ENCODE measurements at regions not wholly inside any gene's neighbourhood (a gene's known extent, or its start where the extent isn't known, plus 50 kb on each side); places are given as distances from the start of the nearest gene placed in this dataset.
"Not testable (repeated sequence)": the region's sequence is repeated elsewhere in the genome, so short reads cannot be mapped to it uniquely, and the experiment has no call there.

DNA sequence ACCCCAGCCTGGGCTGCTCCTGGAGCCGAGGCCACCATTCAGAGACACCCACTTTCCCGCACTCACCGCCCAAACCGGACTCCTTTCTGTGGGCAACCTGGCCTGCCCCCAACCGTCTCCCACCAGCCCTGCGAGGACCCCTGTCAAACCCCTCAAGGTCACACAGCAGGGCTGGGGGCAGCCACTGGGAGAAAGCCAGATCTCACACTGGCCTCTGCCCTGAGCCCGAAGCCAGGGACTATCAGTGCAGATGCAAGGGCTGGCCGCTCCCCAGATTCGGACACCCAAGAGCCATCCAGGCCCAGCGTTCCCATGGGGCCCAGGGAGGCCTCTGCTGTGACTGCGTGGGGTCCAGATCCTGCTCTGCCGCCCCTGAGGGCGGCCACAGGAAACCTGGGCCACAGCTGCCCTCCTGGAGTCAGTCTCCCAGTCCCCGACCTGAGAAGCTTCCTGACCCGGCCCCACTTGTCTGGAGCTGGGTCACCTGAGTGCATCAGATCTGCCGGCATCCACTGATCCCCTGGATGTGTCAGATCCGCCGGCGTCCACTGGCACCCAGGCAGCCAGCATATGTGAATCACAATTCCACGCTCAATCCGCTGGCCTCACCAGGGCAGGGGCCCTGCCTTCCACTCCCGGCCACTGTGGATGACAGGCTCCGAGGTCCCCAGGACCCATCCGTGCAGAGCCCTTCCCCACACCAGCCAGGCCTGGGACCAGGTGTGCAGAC is 139.7 kb downstream of the BRD1 start:
- TF ChIP-seq, protein P1, sequence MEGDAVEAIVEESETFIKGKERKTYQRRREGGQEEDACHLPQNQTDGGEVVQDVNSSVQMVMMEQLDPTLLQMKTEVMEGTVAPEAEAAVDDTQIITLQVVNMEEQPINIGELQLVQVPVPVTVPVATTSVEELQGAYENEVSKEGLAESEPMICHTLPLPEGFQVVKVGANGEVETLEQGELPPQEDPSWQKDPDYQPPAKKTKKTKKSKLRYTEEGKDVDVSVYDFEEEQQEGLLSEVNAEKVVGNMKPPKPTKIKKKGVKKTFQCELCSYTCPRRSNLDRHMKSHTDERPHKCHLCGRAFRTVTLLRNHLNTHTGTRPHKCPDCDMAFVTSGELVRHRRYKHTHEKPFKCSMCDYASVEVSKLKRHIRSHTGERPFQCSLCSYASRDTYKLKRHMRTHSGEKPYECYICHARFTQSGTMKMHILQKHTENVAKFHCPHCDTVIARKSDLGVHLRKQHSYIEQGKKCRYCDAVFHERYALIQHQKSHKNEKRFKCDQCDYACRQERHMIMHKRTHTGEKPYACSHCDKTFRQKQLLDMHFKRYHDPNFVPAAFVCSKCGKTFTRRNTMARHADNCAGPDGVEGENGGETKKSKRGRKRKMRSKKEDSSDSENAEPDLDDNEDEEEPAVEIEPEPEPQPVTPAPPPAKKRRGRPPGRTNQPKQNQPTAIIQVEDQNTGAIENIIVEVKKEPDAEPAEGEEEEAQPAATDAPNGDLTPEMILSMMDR (IDR thresholded peaks at IDR 0.05; ENCODE audit: control insufficient read depth, insufficient read depth, low read depth, low read length, missing control alignments) = no peak
- DNase-seq (ENCODE audit: low read depth) = no peak
- no peak overlapping the region for H3K4me3 ChIP-seq (ENCODE audit: control insufficient read depth, low read depth, low read length)

DNA sequence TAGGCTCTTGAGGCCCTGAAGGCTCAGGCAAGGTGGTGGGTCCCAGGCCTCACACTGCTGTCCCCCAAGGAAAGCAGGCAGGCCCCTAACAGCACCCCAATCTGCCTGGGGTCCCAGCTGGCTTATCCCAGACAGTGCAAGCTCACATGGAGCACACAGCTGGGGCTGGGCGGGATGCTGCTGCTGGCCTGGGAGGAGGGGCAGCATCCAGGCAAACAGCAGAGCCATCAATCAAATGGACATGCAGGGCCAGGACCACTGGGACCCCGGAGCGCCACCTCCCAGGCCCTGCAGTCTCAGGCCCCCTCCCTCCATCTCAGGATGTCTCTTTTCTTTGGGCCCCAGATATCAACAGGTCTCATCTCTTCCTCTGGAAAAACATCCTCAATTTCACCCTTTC is 140.3 kb downstream of the BRD1 start:
- no peak for DNase-seq (ENCODE audit: low read depth)
- H3K4me3 ChIP-seq (ENCODE audit: control insufficient read depth, low read depth, low read length) = no peak overlapping the region
- TF ChIP-seq, protein P1 (IDR thresholded peaks at IDR 0.05; ENCODE audit: control insufficient read depth, insufficient read depth, low read depth, low read length, missing control alignments) = no peak

DNA sequence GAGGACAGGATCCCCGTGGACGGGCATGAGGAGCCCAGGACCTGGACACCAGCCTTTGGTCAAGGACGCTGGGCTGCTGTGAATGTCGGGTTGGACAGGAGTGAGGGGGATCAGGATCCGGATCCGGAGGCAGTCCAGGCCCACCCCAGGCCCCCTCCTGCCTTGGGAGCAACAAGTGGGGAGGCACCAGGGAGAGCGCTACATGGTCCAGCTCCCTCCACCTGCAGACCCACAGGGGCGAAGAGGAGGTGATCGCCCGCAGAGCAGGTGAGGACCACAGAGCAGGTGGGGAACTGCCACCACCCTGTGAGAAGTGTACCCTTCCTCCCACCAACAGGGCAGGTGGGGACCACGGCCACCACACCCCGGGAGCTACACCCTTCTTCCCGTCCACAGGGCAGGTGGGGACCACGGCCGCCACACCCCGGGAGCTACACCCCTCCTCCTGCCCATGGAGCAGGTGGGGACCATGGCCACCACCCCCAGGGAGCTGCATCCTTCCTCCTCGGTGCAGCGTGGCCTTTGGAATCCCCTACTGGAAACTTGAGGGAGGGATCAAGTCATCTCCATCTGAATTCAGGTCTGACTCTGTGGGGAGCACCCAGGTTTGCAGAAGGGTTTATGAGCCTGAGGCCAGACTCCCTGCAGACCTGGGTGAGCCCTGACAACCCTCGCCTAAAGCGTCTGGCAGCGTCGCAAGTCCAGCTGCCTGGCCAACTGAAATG is 141.0 kb downstream of the BRD1 start:
- H3K4me3 ChIP-seq (ENCODE audit: control insufficient read depth, low read depth, low read length) = no peak overlapping the region
- TF ChIP-seq, protein P1 (IDR thresholded peaks at IDR 0.05; ENCODE audit: control insufficient read depth, insufficient read depth, low read depth, low read length, missing control alignments) = no peak
- DNase-seq (ENCODE audit: low read depth) = no peak

DNA sequence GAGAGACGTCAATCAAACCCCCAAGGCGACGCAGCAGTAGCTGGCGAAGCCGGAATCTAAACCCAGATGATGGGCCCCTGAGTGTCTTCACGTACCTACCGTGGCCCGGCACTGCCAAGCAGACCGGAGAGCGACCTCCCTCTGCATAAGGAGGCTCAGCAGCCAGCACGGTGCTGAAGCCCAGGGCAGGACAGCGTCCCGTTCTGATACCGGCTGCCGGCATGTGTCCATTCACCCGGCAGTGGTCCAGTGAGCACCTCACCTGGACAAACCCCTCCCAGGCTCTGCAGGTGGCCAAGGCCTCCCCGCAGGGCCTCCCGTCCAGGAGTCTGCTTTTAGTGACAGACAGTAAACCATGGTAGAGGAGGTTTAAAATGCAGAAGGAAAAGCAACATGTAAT is 142.0 kb downstream of the BRD1 start:
- DNase-seq (ENCODE audit: low read depth) = no peak
- no peak overlapping the region for H3K4me3 ChIP-seq (ENCODE audit: control insufficient read depth, low read depth, low read length)
- TF ChIP-seq, protein P1 (IDR thresholded peaks at IDR 0.05; ENCODE audit: control insufficient read depth, insufficient read depth, low read depth, low read length, missing control alignments) = no peak

DNA sequence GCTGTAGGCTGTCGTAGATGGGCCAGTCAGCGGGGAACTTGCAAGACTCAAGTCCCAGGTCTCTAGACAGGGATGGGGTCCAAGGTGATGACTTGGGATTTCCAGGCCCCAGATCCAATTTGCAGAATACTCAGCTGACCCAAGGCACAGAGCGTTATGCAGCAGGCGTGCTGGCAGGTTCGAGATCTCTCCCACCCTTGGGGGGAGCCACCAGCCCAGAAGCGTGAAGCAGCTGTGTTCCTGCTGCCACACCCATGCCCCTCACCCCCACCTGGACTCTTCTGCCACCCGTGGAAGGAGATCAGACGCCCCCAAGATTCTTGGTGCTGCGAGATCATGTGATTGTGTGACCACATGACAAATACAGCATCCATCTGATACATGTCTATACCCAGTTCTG is 142.6 kb downstream of the BRD1 start:
- H3K4me3 ChIP-seq (ENCODE audit: control insufficient read depth, low read depth, low read length) = no peak overlapping the region
- TF ChIP-seq, protein P1 (IDR thresholded peaks at IDR 0.05; ENCODE audit: control insufficient read depth, insufficient read depth, low read depth, low read length, missing control alignments) = no peak
- no peak for DNase-seq (ENCODE audit: low read depth)

DNA sequence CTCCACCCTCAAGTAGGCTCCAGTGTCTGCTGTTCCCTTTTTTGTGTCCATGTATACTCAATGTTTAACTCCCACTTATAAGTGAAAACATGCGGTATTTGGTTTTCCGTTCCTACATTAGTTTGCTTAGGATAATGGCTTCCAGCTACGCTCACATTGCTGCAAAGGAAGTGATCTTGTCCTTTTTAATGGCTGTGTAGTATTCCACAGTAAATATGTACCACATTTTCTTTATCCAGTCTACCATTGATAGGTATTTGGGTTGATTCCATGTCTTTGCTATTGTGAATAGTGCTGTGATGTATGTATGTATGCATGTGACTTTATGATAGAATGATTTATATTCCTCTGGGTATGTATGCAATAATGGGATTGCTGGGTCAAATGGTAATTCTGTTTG is 144.6 kb downstream of the BRD1 start:
- no peak overlapping the region for H3K4me3 ChIP-seq (ENCODE audit: control insufficient read depth, low read depth, low read length)
- TF ChIP-seq, protein P1 (IDR thresholded peaks at IDR 0.05; ENCODE audit: control insufficient read depth, insufficient read depth, low read depth, low read length, missing control alignments) = no peak
- DNase-seq (ENCODE audit: low read depth) = no peak

DNA sequence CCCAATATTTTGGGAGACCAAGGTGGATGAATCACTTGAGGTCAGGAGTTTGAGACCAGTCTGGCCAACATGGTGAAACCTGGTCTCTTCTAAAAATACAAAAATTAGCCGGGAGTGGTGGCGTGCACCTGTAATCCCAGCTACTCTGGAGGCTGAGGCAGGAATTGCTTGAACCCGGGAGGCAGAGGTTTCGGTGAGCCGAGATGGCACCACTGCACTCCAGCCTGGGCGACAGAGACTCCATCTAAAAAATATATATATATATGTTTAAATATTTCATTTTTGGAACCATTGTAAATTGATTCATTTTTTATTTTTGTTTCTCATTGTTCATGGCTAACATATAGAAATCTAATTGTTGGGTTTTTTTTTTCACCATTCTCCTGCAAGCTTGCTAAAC is 146.9 kb downstream of the BRD1 start:
- H3K4me3 ChIP-seq (ENCODE audit: control insufficient read depth, low read depth, low read length); DNase-seq (ENCODE audit: low read depth): not testable (repeated sequence)

Measured in AG09309 (cell line).